ENCODE measurements at regions not wholly inside any gene's neighbourhood (a gene's known extent, or its start where the extent isn't known, plus 50 kb on each side); places are given as distances from the start of the nearest gene placed in this dataset.
A peak's percentile ranks its signal among the peaks of the same experiment; 100 is the strongest.

GRCh38 chr5:96026406-96027041 lies 64.9 kb upstream of the ELL2 start:
- TF ChIP-seq CTCF (IDR thresholded peaks at IDR 0.05; ENCODE audit: control insufficient read depth, insufficient read depth, low read depth, low read length, missing control alignments) = no peak

DNA sequence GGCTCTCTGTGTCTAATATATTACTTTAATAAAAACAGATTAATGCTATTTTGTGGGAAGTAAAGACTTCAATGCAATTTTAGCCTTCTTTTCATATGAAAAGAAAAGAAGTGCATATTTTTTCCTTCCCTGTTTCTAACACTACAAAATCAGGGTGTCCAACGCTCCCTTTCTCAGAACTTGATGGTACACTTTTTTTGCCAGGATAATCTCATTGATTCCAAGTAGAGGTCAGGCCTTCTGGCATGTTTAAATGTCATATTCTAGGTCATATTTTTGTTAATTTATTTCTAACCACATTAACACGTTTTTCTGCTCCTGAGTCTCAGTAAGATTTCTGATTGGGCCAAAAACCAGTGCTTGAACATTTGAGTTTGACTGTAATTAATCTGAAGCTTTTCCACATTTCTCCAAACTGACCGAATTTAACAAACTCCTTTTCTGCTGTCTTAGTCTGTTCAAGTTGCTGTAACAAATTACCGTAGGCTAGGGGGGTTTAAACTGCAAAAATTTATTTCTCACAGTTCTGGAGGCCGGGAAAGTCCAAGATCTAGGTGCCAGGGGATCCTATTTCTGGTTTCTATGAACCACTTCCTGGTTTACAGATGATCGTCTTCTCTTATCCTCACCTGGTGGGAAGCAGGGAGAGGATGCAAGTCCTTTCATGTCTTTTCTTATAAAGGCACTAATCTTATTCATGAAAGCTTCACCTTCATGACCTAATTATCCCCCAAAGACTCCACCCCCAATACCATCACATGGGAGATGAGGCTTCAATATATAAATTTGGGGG lies 63.2 kb upstream of the ELL2 start:
- no peak for TF ChIP-seq CTCF (IDR thresholded peaks at IDR 0.05; ENCODE audit: control insufficient read depth, insufficient read depth, low read depth, low read length, missing control alignments)
- no peak overlapping the region for H3K4me3 ChIP-seq (ENCODE audit: control insufficient read depth, low read depth, low read length)
- DNase-seq (ENCODE audit: low read depth) = no peak

More at GRCh38 chr5:96026406-96027041, 64.9 kb upstream of the ELL2 start:
- peak; percentile 61 for DNase-seq (ENCODE audit: low read depth)
- H3K4me3 ChIP-seq (ENCODE audit: control insufficient read depth, low read depth, low read length) = no peak overlapping the region

GRCh38 chr5:96023518-96023917 lies 61.9 kb upstream of the ELL2 start:
- H3K4me3 ChIP-seq (ENCODE audit: control insufficient read depth, low read depth, low read length) = no peak overlapping the region
- peak; percentile 57 for DNase-seq (ENCODE audit: low read depth)
- no peak for TF ChIP-seq CTCF (IDR thresholded peaks at IDR 0.05; ENCODE audit: control insufficient read depth, insufficient read depth, low read depth, low read length, missing control alignments)

GRCh38 chr5:96022971-96023370 lies 61.3 kb upstream of the ELL2 start:
- no peak for TF ChIP-seq CTCF (IDR thresholded peaks at IDR 0.05; ENCODE audit: control insufficient read depth, insufficient read depth, low read depth, low read length, missing control alignments)
- H3K4me3 ChIP-seq (ENCODE audit: control insufficient read depth, low read depth, low read length) = no peak overlapping the region
- no peak for DNase-seq (ENCODE audit: low read depth)

GRCh38 chr5:96017951-96018350 lies 56.3 kb upstream of the ELL2 start:
- TF ChIP-seq CTCF (IDR thresholded peaks at IDR 0.05; ENCODE audit: control insufficient read depth, insufficient read depth, low read depth, low read length, missing control alignments) = no peak
- H3K4me3 ChIP-seq (ENCODE audit: control insufficient read depth, low read depth, low read length) = no peak overlapping the region
- DNase-seq (ENCODE audit: low read depth) = peak; percentile 61

GRCh38 chr5:96016216-96016615 lies 54.6 kb upstream of the ELL2 start:
- H3K4me3 ChIP-seq (ENCODE audit: control insufficient read depth, low read depth, low read length) = no peak overlapping the region
- TF ChIP-seq CTCF (IDR thresholded peaks at IDR 0.05; ENCODE audit: control insufficient read depth, insufficient read depth, low read depth, low read length, missing control alignments) = no peak
- no peak for DNase-seq (ENCODE audit: low read depth)

All from AG09309 (cell line).